H1 (cell line): ENCODE measurements at regions not wholly inside any gene's neighbourhood (a gene's known extent, or its start where the extent isn't known, plus 50 kb on each side); places are given as distances from the start of the nearest gene placed in this dataset.

Experiments used
- CTCF ChIP-seq, 3 experiments: IDR thresholded peaks; 1 replicate in 2 of 3; 2 replicates in 1 of 3; pipeline versions ENCODE4 v1.5.1 to v1.6.1; 2011; ENCODE audit warnings: low read length in 3 of 3, mild to moderate bottlenecking in 3 of 3, inconsistent platforms in 2 of 3, low read depth in 1 of 3, moderate library complexity in 1 of 3; ENCODE audit not compliant: insufficient read depth in 1 of 3; ENCODE audit errors: control extremely low read depth in 1 of 3
- EGR1 ChIP-seq: IDR thresholded peaks from 2 replicates; pipeline ENCODE4 v1.6.1; 2011; ENCODE audit warnings: low read depth, low read length, borderline replicate concordance
- EP300 ChIP-seq, 2 experiments: IDR thresholded peaks; 1 replicate in 1 of 2; 2 replicates in 1 of 2; pipeline ENCODE4 v1.6.1; 2011 to 2012; ENCODE audit warnings: low read depth in 2 of 2, low read length in 2 of 2, mild to moderate bottlenecking in 2 of 2, borderline replicate concordance in 1 of 2, inconsistent platforms in 1 of 2, moderate library complexity in 1 of 2
- EZH2 ChIP-seq: fragments of 200-600 bp; sonication (generic); IDR thresholded peaks from 2 replicates; pipeline ENCODE4 v1.7.1; 2012; ENCODE audit warnings: low read depth, mild to moderate bottlenecking, moderate library complexity, low read length, inconsistent platforms; ENCODE audit not compliant: severe bottlenecking
- HDAC6 ChIP-seq: IDR thresholded peaks from one replicate; pipeline ENCODE4 v1.7.1; 2012; ENCODE audit warnings: low read depth, mild to moderate bottlenecking, inconsistent platforms, low read length, moderate library complexity
- POU5F1 ChIP-seq: IDR thresholded peaks from 2 replicates; pipeline ENCODE4 v1.6.1; 2011; ENCODE audit warnings: low read depth, mild to moderate bottlenecking, low read length, moderate library complexity
- RNF2 ChIP-seq: fragments of 200-900, 300-1000 bp; sonication (generic); IDR thresholded peaks from 2 replicates; pipeline ENCODE4 v1.7.1; 2016; ENCODE audit warnings: borderline replicate concordance, low read depth, mild to moderate bottlenecking, antibody characterized with exemption, low read length; ENCODE audit not compliant: poor library complexity, severe bottlenecking; ENCODE audit errors: missing control alignments
- SIN3A ChIP-seq, 2 experiments: IDR thresholded peaks in 1 of 2; conservative IDR thresholded peaks in 1 of 2; 2 replicates each; pipeline ENCODE4 v1.6.1; 2011 to 2012; ENCODE audit warnings: low read length in 2 of 2, improper control_type of control experiment in 1 of 2, low read depth in 1 of 2, mild to moderate bottlenecking in 1 of 2
- TAF1 ChIP-seq: IDR thresholded peaks from 2 replicates; pipeline ENCODE4 v1.6.1; 2011; ENCODE audit warnings: mild to moderate bottlenecking, low read depth, low read length

- TF ChIP-seq CTCF (IDR thresholded peaks at IDR 0.05; ENCODE audit: control extremely low read depth in 1 of 3, insufficient read depth in 1 of 3, low read depth in 1 of 3, low read length in 3 of 3) (no peak), TAF1 (no peak), HDAC6 (no peak), EZH2 (no peak), RNF2 (no peak), POU5F1 (no peak), EGR1 (no peak), SIN3A (conservative IDR thresholded peaks at IDR 0.05 in 1 of 2, IDR thresholded peaks at IDR 0.05 in 1 of 2; ENCODE audit: low read depth in 1 of 2, low read length in 2 of 2) (no peak), EP300 (IDR thresholded peaks at IDR 0.05; ENCODE audit: borderline replicate concordance in 1 of 2, low read depth in 2 of 2, low read length in 2 of 2) (no peak)
Observed at GRCh38 chr12:47574252-47575021, 131.4 kb downstream of the RPAP3 start.
